ENCODE measurements at regions not wholly inside any gene's neighbourhood (a gene's known extent, or its start where the extent isn't known, plus 50 kb on each side); places are given as distances from the start of the nearest gene placed in this dataset.
A peak's percentile ranks its signal among the peaks of the same experiment; 100 is the strongest.

DNA sequence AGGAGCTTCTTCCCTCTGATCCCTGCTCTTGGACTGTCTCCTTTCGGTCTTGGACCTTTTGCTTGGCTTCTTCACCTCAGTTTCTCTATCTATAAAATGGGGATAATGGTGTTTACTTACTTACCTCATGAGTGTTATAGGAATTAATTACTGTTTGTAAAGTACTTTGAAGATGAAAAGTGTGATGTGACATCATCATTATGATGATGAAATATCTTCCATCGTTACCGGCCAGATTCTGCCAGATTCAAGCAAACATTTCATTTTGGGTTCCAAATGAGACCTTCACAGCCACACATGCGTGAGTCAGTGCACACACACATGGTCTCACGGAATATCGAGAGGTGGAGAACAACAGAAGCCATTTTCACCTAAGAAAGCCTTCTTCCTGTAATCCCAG, 220.1 kb upstream of the RPL34 start:
- DNase-seq (ENCODE audit: low read depth), result no peak

DNA sequence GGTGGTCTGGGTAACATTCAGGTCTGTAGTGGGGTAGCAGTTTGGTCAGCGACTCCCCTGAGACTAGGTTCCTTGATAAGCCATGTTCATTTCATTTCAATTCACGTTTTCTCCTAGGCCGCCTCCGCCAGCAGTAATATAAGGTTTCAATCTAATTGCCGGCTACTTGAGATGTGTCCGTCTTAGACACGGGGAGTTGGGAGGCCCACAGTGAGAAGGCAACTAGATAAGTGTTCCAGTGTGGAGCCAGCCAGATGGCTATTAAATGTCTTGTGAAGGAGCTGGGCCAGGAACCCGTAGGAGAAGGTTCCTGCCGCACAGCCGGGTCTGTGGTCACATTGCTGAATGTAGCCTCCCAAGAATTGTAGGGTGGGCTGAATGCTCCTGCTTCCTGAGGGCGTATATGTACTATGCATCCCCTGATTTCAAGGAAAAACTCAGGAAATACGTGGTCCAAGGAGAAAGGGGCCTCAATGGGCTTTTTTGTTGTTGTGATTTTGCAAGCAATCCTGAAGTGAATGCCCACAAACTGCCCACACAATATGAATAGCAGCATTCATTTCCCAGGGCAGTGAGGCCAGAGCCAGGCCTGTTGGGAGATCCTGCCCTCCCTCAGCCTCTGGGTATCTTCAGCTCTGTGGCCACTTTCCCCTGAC, 220.6 kb upstream of the RPL34 start:
- peak; percentile 58 for DNase-seq (ENCODE audit: low read depth)

DNA sequence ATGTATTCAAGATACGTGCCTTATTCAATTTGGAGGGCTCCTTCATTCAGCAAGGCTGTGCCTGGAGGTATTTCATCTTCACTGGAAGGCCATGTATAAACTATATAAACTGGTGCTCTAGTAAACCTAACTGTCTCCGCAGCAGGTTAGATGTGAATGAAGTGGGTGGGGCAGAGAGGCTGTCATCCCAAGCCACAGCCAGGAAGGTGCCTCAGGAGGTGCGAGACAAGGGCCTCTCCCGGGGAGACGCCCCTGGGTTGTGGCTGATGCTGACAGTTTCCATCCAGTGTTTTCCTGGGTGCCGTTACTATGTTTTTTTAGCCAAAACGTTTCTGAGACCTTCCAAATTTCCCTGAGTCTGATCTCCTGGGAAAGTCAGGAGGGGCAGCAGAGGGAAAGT, 221.5 kb upstream of the RPL34 start:
- no peak for DNase-seq (ENCODE audit: low read depth)

DNA sequence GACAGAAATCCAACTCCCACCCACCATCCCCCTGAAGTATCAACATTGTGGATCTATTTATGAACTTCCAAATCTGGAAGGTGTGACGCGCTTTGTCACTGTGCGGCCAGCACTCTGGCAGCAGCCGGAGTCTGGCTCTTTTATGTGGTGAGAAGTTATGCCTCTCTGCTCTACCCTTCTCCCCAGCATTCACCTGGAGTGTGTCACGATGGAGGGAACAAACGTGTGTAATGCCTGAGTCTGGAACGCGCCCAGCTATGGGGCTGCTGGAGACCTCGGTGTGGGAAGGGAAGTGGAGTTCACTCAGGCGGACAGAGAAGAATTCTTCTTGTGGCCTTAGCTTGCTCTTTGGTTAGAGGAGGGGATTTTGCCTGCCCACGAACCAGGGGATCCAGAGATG, 222.1 kb upstream of the RPL34 start:
- peak; percentile 21 for DNase-seq (ENCODE audit: low read depth)

DNA sequence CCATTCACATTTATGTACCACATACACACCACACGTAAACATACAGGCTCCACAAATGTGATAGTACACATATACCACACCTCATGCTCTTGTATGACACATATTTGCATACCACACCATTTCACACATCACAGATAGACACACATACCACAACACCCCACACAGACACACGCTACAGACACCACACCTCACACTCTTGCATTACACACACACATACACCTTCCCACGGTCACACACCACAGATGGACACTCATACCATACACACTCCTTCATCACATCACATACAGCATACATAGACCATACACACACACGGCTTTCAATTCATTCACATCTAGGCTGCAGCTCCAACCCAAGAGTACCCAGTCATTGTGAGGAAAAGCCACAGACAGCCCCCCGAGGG, 222.5 kb upstream of the RPL34 start:
- DNase-seq (ENCODE audit: low read depth), result no peak

DNA sequence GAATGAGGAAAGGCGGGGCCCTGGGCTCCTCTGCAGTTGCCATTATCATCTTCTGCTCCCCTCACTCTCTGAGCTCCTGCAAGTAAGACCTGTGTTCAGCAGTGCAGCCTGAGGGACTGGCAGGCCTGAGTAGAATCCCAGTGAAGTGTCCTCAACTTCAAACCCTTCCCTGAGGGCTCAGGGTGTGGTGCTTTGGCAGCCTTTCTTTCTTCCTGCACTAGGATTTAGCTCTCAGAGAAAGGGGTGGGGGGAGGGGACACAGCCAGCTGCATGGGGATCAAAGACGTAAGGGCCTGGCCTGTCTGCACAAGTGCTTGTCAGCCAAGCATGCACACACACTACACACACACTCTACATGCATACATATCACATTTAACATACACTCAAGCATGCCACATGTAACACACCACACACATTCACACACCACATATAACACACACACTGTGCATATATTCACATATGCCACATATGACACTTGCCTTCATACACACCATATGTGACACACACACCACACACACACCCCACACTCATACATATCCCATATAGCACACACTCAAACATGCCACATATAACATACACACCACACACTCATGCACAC, 223.4 kb upstream of the RPL34 start:
- peak; percentile 61 for DNase-seq (ENCODE audit: low read depth)

DNA sequence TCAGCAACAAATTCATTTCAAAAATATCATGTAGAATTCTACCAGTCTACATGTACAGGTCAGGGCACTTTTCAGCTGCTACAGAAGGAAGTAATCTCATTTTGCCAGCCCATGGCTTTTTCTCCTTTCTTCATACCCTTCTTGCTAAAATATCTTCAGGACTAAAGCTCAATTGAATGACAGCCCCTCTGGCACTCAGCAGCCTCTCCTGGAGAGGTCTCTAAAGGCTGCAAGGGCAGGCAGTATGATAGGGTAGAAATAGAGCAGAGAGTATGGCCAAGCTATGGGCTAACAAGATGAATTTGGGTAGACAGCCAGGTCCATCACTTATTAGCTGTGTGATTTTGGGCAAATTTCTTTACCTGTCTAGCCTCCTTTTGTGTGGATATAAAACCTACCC, 224.6 kb upstream of the RPL34 start:
- no peak for DNase-seq (ENCODE audit: low read depth)

DNA sequence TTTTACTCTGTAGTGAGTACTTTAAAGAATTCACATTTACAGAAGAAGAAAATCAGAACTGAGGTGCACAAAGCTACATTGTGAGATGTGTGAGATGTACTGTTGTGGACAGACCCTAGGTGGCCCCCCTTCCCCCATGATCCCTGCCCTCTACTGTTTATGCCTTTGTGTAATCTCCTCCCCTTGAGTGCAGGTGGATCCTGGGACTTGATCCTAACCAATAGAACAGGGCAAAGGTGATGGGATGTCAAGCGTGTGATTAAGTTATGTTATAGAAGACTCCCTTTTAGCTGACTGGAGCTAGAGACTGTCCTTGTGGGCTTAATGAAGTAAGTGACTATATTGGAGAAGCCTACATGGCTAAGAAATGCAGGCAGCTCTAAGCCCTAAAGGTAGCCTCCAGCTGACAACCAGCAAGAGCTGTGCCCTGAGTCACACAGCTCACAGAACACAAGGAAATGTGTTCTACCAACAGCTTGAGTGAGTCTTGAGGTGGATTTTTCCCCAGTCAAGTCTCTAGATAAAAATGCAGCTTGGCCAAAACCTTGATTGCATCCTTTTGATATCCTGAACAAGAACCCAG, 225.2 kb upstream of the LEF1 start:
- no peak for DNase-seq (ENCODE audit: low read depth)

DNA sequence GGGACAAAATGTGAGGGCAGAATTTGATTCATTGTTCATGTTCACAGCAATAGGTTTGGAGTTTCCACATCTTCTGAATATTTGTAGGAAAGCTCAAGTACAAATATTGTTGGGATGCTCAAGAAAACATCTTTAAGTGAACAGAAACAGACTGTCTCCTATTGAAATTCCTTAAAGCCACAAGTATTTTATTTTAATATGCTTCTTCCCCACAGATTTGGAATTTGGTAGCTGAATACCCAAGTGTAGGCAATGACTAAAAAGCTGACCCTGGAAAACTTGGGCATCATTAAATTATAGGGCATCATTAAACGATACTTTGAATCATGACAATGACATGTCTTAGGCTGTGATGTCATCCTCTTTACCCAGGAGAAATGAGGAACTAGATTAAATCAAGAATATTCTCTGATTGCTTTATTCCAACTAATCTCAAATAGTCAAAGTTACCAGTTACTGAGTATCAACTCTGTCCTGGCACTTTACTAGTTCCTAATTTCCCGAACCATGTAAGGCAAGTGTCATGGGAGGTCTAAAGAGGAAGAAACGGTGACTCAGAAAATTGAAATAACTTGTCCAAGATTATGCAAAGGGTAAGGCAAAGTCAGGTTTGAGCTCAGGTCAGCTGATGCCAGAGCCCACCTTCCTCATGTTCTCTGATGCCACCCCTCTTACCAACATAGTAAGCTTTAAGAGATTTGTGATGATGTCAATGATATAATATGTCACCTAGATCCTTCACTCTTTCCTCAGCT, 223.1 kb upstream of the LEF1 start:
- no peak for DNase-seq (ENCODE audit: low read depth)

DNA sequence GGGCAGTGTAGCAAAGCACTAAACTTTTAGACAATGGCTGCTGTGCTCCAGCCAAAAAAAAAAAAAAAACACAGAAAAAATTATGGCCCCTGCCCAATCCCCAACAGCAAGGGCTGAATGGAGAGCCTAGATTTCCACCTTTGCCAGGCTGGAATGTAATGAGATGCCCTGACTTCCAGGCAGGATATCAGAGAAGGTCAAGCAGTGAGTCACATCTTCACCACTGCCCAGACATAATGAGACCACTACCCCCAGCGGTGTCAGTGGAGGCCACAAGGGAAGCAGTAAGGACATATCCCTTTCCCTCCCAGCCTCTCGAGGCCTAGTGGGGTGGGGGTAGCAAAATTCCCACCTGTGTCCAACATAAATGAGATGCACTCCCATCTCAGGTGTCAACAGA, 216.3 kb upstream of the LEF1 start:
- DNase-seq (ENCODE audit: low read depth), result peak; percentile 62

DNA sequence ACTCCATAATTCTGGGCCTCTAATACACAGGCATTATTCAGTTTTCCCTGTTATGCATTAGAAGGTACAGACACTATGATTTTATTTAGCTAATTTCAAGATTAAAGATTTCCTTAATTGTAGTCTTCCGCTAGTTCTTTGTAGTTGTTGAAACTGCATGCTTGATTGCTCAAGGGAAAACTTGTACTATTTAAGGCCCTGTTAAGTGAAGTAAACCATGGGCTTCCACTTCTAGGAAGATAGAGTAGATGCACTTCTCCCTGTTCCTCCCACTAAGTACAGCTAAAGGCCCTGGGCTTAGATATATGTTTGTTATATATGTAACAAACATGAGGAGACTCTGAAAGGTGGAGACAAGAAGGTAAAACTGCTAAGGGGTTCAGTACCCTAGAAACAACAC, 215.8 kb upstream of the LEF1 start:
- no peak for DNase-seq (ENCODE audit: low read depth)

DNA sequence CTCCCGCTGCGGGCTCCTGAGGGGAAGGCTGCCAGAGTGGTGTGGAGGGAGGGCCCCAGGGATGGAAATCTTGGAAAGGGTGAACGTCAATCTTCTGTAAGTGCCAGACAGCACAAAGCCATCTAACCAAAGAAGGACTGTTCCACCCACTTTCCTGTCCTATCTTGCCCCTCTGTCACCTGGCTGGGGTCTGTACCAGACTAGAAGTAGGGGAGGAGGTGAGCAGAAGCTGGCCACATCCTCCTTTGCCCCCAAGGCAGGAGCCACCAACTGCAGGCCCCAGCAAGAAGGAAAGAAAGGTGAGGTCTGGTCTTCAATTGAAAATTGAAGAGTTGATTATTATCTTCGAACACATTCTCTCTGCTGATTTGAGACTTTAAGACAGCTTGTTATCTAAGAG, 214.4 kb upstream of the LEF1 start:
- no peak for DNase-seq (ENCODE audit: low read depth)

DNA sequence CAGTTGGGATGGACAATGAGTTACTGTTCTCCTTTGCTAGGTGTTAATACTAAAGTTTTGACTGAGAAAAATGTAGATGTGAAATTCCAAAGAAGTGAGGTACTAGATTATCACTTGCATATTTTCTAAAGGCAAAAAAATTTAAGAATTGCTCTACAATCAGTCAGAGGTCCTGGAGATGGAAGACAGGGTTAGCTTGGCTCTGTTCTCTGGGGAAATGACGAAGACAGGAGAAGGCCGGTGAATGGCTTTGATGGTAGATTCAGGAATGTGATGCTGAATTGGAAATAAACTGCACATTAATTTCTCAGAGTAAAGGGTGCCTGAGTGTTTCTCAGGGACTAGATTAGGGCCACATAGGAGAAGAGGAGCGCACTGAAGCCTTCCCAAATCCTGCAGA, 214.0 kb upstream of the LEF1 start:
- no peak for DNase-seq (ENCODE audit: low read depth)

DNA sequence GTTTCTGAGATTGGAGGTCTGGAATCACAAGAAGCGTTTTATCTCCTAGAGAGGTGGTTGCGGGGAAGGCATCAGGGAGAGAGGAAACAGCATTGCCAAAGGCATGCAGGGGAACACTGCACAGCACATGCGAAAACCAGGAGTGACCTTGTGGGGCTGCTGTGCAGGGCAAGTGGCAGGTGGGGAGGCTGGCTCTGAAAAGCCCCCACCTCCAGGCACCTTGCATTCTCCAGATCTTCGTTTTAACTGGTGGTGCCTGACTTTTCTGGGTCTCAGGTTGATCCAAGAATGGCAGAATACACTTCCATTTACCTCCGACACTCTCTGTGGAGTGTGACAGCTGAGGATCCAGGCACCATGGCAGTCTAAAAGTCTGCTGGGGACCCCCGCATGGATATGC, 209.4 kb upstream of the LEF1 start:
- DNase-seq (ENCODE audit: low read depth), result no peak

DNA sequence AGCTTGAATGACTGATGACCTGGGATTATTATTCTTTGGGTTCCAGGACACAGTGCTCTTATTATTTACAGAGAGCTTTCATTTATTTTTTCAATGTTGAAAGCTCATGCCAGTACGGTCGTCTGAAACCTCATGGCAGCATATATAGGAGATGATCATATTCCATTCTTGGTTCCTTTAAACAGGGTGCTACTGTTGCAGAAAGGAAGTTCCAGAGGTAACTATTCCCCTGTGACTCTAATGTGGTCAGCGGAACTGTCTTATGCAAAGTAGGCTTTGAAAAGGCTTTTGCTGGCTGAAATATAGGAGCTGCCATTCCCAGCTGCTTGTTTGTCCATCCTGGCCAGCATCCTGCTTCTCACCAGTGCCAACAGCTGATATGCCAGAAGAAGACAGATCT, 208.3 kb upstream of the LEF1 start:
- peak; percentile 49 for DNase-seq (ENCODE audit: low read depth)

DNA sequence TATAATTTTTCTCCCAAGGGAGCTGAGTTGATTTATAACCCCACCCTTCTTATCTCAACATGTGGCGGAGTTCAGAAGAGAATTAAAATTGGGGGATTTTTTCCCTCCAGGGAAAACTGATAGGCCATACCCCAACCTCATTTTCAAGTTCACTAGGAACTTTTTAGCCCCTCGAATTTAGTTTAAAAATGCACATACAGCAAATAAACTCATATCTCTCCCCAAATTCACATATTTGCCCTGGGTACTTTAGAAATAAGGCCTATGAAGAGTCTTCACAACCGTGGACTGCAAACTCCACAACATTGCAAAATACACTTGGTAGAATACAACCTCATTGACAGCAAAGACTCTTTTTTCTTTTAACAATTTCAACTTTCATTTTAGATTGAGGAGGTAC, 206.7 kb upstream of the LEF1 start:
- no peak for DNase-seq (ENCODE audit: low read depth)

DNA sequence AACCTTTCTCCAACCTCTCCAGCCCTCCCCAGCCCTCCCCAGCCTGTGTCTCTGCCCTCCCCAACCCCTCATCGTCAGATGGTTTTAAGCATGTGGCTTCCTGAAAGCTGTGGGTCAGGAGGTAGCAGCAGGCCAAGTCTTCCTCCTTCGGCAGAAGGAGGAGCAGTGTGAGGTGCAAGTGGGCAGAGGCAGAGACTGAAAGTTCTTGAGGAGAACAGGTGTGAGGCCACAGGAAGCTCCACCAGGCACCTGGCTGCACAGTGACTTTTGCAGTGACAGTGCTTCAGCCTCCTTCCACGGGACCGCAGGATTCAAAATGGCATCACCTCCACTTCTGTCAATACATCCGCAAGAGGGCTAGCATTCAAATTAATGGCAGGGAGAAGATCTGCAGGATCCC, 203.9 kb upstream of the LEF1 start:
- no peak for DNase-seq (ENCODE audit: low read depth)

DNA sequence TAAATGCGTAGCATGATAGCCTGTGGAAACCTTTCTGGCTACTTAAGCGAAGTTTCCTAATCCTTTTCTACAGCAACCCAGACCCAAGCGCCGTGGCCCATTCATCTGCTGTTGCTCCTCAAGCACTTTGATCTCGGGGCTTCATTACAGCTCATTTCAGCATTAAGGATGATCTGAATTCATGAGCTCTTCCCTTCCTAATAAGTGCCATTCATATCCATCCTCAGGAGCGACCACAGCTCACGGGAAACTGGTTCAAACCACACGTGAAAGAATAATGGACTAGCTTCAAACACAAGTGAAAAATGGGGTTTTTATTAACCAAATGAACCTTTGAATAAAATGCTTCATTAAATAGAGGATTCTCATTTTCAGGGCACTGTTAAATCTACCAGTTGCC, 202.6 kb upstream of the LEF1 start:
- DNase-seq (ENCODE audit: low read depth), result no peak

DNA sequence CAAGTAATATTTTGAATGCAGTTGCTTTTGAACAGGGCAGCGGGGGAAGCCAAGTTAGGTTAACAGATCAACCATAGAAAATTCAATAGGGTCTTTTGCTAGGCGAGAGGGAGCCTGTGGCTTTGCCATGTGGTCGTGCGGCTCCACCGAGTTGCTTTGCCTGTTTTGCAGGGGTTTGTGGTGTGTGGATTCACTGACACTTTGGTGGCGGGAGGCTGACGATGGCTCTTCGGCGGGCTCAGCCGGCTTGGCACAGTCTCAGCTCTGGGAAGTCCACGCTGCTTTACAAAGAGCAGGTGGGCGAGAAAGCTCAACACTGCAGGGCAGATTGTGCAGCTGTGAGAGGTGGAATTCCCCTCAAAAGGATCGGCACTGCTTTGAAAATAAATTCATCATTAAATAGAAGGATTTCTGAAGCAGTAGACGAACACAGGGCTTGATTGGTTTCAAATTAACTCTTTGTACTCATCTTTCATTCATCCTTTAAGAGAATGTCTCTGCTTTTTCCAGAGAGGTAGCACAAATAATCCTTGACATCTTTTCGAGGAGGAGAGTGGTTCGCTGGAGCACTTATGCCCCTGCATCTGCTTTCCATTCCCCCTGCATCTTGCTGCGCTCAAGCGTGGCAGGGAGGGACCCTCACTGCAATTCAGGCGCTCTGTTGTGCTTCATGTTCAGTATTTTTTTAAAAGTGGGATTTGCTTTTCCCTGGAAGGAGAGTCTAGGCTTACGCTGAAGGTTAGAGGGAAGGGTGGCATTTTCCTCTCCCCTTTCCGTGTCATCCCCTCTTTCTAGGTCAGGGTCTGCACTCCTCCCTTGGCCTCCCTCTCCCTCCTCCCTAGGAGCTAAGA, 201.8 kb upstream of the LEF1 start:
- DNase-seq (ENCODE audit: low read depth), result no peak

DNA sequence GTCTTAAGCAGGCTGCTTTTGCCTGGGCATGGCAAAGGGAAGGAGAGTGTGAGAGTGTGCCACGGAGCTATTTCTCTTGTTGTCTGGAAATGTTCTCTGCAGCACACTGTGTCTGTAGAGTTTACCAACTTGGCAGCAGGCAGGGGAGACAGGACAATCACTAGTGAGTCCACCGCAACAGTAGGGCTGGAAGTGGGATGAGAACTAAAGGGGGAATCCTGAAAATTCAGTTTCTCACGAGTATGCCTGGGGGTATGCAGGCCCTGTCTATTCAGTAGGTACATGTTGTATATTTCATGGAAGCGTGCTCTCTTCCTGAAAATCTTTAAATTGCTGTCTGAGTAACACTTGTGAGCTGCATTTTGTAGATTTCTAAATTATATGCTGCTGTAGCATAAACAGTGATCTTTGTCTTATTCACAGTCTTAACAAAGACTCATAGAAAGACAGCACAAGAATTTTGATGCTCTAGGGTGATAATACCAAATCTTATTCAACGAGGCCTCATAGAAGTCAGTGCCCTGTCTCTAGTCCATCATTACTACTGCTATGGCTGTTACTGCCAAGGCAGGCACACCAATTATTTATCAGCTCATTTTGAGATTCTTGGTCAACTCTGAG, 200.4 kb upstream of the LEF1 start:
- DNase-seq (ENCODE audit: low read depth), result no peak

DNA sequence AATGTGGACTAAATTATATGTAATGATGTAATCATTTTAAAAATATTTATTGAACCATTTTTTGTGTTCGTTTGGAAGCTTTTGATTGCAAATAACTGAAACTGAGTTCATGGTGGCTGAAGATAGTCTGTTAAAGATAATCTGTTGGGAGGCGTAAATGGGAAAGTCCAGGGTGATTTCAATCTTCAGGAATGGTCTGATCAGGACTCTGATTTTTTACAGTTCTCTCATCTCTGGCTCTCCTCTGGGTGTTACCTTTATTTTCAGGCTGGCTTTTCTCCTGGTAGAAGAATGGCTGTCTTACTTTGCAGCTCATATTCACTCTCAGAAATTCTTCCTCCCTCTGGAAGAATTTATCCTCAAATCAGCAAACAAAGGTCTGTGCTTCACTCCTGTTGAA, 199.0 kb upstream of the LEF1 start:
- DNase-seq (ENCODE audit: low read depth), result no peak

DNA sequence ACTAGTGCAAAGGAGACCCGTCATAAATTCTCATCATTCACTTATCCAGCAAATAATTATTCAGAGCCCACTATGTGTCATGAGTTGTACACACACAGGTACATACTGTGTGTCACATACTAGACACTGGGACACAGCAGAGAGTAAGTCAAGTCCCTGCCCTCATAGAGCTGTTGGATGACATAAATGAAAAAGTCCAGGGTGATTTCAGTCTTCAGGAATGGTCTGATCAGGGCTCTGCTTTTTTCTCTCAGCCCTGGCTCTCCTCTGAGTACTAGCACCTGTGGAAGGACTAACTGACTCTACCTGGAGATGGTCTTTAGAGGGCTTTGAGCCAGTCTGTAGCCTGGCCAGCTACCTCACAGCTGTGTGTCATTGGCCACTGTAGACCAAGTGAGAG, 198.0 kb upstream of the LEF1 start:
- no peak for DNase-seq (ENCODE audit: low read depth)

All from RPMI7951 (cell line).